ENCODE measurements at regions not wholly inside any gene's neighbourhood (a gene's known extent, or its start where the extent isn't known, plus 50 kb on each side); places are given as distances from the start of the nearest gene placed in this dataset.
"Not testable (repeated sequence)": the region's sequence is repeated elsewhere in the genome, so short reads cannot be mapped to it uniquely, and the experiment has no call there.

GRCh38 chr4:9519631-9520030 is 75.4 kb downstream of the DEFB131A start:
- TF ChIP-seq CTCF, POLR2A (IDR thresholded peaks at IDR 0.05): not testable (repeated sequence)

Data from lower leg skin (tissue), 3 donors.